ENCODE measurements at regions not wholly inside any gene's neighbourhood (a gene's known extent, or its start where the extent isn't known, plus 50 kb on each side); places are given as distances from the start of the nearest gene placed in this dataset.
A peak's percentile ranks its signal among the peaks of the same experiment; 100 is the strongest.
"Not testable (repeated sequence)": the region's sequence is repeated elsewhere in the genome, so short reads cannot be mapped to it uniquely, and the experiment has no call there.

DNA sequence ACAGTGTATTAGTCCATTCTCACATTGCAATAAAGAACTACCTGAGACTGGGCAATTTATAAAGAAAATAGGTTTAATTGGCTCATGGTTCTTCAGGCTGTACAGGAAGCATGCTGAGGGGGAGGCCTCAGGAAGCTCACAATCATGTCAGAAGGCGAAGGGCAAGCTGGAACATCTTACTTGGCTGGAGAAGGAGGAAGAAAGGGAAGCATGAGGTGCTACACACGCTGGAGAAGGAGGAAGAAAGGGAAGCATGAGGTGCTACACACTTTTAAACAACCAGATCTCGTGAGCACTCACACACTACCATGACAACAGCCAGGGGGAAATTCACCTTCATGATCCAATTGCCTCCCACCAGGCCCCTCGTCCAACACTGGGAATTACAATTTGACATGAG lies 95.3 kb upstream of the FAM110C start:
- no TSS peak for BruUV-seq (replicated peaks)
- no peak for DNase-seq (ENCODE audit: low spot score)
- H3K36me3 ChIP-seq (ENCODE audit: insufficient read depth, low read length, poor library complexity, severe bottlenecking), result no peaks in the 10 kb centered on the region
- ChIA-PET POLR2A (ENCODE audit: low non-redundant PET) (no interaction called here), CTCF (interaction anchor here (0.8 kb wide), 1 partner anchor 130 kb away, joined by 3 read pairs; no protein-coding TSS in a partner anchor)
- no peaks in the 10 kb centered on the region for H3K27me3 ChIP-seq (replicated peaks; ENCODE audit: insufficient read depth, low read depth, low read length, poor library complexity)
- H3K9me3 ChIP-seq (ENCODE audit: low read depth, low read length, poor library complexity, severe bottlenecking), result no peaks in the 10 kb centered on the region
- H3K4me1 ChIP-seq (ENCODE audit: insufficient read depth, low read length, poor library complexity, severe bottlenecking), result no peaks in the 10 kb centered on the region
- H3K27ac ChIP-seq (ENCODE audit: low read depth, low read length, poor library complexity, severe bottlenecking), result no peak overlapping the region
- H3K4me3 ChIP-seq (ENCODE audit: low read depth, low read length, poor library complexity, severe bottlenecking), result no peak overlapping the region
- intact Hi-C loops (cut with micrococcal nuclease; ENCODE audit: unreplicated experiment), result no loop called here
- TF ChIP-seq, protein P1, sequence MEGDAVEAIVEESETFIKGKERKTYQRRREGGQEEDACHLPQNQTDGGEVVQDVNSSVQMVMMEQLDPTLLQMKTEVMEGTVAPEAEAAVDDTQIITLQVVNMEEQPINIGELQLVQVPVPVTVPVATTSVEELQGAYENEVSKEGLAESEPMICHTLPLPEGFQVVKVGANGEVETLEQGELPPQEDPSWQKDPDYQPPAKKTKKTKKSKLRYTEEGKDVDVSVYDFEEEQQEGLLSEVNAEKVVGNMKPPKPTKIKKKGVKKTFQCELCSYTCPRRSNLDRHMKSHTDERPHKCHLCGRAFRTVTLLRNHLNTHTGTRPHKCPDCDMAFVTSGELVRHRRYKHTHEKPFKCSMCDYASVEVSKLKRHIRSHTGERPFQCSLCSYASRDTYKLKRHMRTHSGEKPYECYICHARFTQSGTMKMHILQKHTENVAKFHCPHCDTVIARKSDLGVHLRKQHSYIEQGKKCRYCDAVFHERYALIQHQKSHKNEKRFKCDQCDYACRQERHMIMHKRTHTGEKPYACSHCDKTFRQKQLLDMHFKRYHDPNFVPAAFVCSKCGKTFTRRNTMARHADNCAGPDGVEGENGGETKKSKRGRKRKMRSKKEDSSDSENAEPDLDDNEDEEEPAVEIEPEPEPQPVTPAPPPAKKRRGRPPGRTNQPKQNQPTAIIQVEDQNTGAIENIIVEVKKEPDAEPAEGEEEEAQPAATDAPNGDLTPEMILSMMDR (conservative IDR thresholded peaks at IDR 0.05; ENCODE audit: low read depth, low read length), result no peak
- no peak for TF ChIP-seq EZH2 (IDR thresholded peaks at IDR 0.05; ENCODE audit: borderline replicate concordance, low read depth, low read length, poor library complexity, severe bottlenecking)

DNA sequence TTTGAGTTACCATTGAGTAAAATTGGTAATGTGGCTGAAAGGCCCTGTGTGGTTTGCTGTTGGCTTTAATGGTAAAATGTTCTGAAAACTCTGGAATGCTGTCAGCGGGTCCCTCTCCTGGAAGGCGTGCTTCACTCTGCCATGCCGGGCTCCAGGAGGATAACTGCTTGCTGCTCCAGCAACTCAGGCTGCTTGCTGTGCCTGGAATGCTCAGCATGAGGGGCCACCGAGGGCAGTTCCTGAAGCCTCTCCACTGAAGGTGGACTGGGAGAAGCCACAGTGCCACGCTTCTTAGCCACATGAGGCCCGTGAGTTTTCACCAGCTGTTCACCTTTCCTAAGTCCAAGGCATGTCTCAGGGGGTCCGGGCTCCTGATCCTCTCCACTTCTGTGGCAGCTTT lies 90.4 kb upstream of the FAM110C start:
- POLR2A ChIA-PET (ENCODE audit: low non-redundant PET), result no interaction called here
- no TSS peak for BruUV-seq (replicated peaks)
- intact Hi-C loops (cut with micrococcal nuclease; ENCODE audit: unreplicated experiment), result no loop called here
- TF ChIP-seq, protein P1 (conservative IDR thresholded peaks at IDR 0.05; ENCODE audit: low read depth, low read length), result no peak
- Histone ChIP-seq H3K9me3 (ENCODE audit: low read depth, low read length, poor library complexity, severe bottlenecking) (no peaks in the 10 kb centered on the region), H3K27ac (ENCODE audit: low read depth, low read length, poor library complexity, severe bottlenecking) (no peak overlapping the region), H3K4me1 (ENCODE audit: insufficient read depth, low read length, poor library complexity, severe bottlenecking) (peaks cover 3% of the 10 kb centered on the region), H3K27me3 (replicated peaks; ENCODE audit: insufficient read depth, low read depth, low read length, poor library complexity) (no peaks in the 10 kb centered on the region), H3K4me3 (ENCODE audit: low read depth, low read length, poor library complexity, severe bottlenecking) (no peak overlapping the region), H3K36me3 (ENCODE audit: insufficient read depth, low read length, poor library complexity, severe bottlenecking) (no peaks in the 10 kb centered on the region)
- CTCF ChIA-PET, result no interaction called here
- DNase-seq (ENCODE audit: low spot score), result no peak

DNA sequence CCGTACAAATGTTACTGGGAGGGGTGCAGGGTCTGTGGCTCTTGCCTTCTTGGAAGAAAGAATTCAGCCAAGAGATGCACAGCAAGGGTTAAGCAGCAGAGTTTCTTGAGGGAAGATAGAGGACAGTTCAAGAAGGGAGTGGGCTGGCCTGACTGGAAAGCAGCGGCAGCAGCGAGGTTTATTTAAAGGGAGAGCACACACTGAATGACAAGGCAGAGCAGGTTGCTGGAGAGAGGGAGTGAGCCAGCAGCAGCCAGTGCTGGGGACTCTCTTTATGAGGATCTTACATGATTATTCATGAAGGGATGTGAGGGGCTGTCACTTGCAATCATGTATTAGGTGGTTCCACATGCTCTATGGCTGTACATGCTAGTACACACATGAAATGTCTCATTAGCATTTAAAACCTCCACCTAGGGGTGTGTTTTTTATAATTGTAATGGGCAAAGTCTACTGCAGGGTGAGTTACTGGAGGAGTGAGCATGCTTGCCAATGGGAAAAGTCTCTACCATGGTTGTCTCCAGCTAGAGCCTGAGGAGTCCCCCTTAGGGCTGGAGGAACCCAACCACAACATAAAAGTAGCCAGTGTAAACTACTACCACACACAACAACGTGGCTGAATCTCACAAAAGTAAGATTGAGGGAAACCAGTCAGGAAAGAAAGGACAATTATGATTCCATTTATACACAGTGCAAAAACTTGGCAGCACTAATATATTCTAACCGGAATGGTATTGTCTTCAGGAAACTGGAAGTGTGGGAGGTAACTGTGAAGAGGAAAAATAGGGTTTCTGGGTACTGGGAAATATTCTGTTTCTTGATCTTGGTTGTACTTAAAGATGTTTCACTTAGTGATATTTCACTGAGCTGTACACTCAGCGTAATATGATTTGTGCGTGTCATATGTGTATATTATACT lies 87.6 kb upstream of the FAM110C start:
- no peaks in the 10 kb centered on the region for H3K27me3 ChIP-seq (replicated peaks; ENCODE audit: insufficient read depth, low read depth, low read length, poor library complexity)
- no peaks in the 10 kb centered on the region for H3K36me3 ChIP-seq (ENCODE audit: insufficient read depth, low read length, poor library complexity, severe bottlenecking)
- no peak overlapping the region for H3K4me3 ChIP-seq (ENCODE audit: low read depth, low read length, poor library complexity, severe bottlenecking)
- CTCF ChIA-PET, result no interaction called here
- DNase-seq (ENCODE audit: low spot score), result peak; percentile 14
- H3K27ac ChIP-seq (ENCODE audit: low read depth, low read length, poor library complexity, severe bottlenecking), result no peak overlapping the region
- no peaks in the 10 kb centered on the region for H3K9me3 ChIP-seq (ENCODE audit: low read depth, low read length, poor library complexity, severe bottlenecking)
- peaks cover 3% of the 10 kb centered on the region for H3K4me1 ChIP-seq (ENCODE audit: insufficient read depth, low read length, poor library complexity, severe bottlenecking)
- intact Hi-C loops (cut with micrococcal nuclease; ENCODE audit: unreplicated experiment), result no loop called here
- no TSS peak for BruUV-seq (replicated peaks)
- no peak for TF ChIP-seq EZH2 (IDR thresholded peaks at IDR 0.05; ENCODE audit: borderline replicate concordance, low read depth, low read length, poor library complexity, severe bottlenecking)
- TF ChIP-seq, protein P1 (conservative IDR thresholded peaks at IDR 0.05; ENCODE audit: low read depth, low read length), result no peak
- POLR2A ChIA-PET (ENCODE audit: low non-redundant PET), result no interaction called here

DNA sequence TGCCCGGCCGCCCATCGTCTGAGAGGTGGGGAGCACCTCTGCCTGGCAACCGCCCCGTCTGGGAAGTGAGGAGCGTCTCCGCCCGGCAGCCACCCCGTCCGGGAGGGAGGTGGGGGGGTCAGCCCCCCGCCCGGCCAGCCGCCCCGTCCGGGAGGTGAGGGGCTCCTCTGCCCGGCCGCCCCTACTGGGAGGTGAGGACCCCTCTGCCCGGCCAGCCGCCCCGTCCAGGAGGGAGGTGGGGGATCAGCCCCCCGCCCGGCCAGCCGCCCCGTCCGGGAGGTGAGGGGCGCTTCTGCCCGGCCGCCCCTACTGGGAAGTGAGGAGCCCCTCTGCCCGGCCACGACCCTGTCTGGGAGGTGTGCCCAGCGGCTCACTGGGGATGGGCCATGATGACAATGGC lies 80.5 kb upstream of the FAM110C start:
- H3K4me3 ChIP-seq (ENCODE audit: low read depth, low read length, poor library complexity, severe bottlenecking); intact Hi-C loops (cut with micrococcal nuclease; ENCODE audit: unreplicated experiment); H3K27ac ChIP-seq (ENCODE audit: low read depth, low read length, poor library complexity, severe bottlenecking); POLR2A ChIA-PET (ENCODE audit: low non-redundant PET); DNase-seq (ENCODE audit: low spot score); H3K36me3 ChIP-seq (ENCODE audit: insufficient read depth, low read length, poor library complexity, severe bottlenecking); CTCF ChIA-PET; BruUV-seq (replicated peaks); H3K4me1 ChIP-seq (ENCODE audit: insufficient read depth, low read length, poor library complexity, severe bottlenecking); H3K27me3 ChIP-seq (replicated peaks; ENCODE audit: insufficient read depth, low read depth, low read length, poor library complexity); H3K9me3 ChIP-seq (ENCODE audit: low read depth, low read length, poor library complexity, severe bottlenecking): not testable (repeated sequence)

All from A673 (cell line).